H1 (cell line): ENCODE measurements at regions not wholly inside any gene's neighbourhood (a gene's known extent, or its start where the extent isn't known, plus 50 kb on each side); places are given as distances from the start of the nearest gene placed in this dataset.

ENCODE experiments used
- SIN3A ChIP-seq, 2 experiments: IDR thresholded peaks in 1 of 2; conservative IDR thresholded peaks in 1 of 2; 2 replicates each; pipeline ENCODE4 v1.6.1; 2011 to 2012; ENCODE audit warnings: low read length in 2 of 2, improper control_type of control experiment in 1 of 2, low read depth in 1 of 2, mild to moderate bottlenecking in 1 of 2

DNA sequence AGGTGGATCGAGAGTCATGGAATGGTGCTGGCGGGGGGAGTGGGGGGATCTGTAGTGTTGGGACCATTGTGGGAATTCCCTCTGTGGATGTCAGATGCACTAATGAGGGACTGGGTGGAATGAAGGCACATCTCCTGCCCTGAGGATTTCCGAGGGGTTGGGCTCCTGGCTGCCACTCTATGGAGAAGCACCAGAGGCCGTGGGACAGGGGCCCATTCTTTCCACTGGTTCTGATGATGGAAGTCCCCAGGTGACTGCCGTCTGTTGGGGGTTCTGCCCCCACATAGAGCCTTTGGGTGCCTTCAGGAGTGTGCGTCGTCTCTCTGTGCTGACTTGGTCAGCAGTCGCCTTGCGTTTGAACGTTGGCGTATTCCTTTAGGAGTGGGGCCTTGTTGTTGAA lies 202.9 kb downstream of the GLRX3 start (continued):
- TF ChIP-seq SIN3A (conservative IDR thresholded peaks at IDR 0.05 in 1 of 2, IDR thresholded peaks at IDR 0.05 in 1 of 2; ENCODE audit: low read depth in 1 of 2, low read length in 2 of 2), result no peak
